NB4 (cell line): ENCODE measurements at regions not wholly inside any gene's neighbourhood (a gene's known extent, or its start where the extent isn't known, plus 50 kb on each side); places are given as distances from the start of the nearest gene placed in this dataset.
"Not testable (repeated sequence)": the region's sequence is repeated elsewhere in the genome, so short reads cannot be mapped to it uniquely, and the experiment has no call there.

ENCODE experiments used
- CTCF ChIP-seq: IDR thresholded peaks from one replicate; pipeline ENCODE4 v1.5.1; 2012; ENCODE audit warnings: low read depth, low read length
- MAX ChIP-seq: IDR thresholded peaks from 2 replicates; pipeline ENCODE4 v1.6.1; 2011; ENCODE audit warnings: low read depth, low read length

GRCh38 chr15:32242780-32243528, 160.1 kb downstream of the GOLGA8K start:
- TF ChIP-seq CTCF, MAX: not testable (repeated sequence)
